K562 (cell line): ENCODE measurements at regions not wholly inside any gene's neighbourhood (a gene's known extent, or its start where the extent isn't known, plus 50 kb on each side); places are given as distances from the start of the nearest gene placed in this dataset.
A peak's percentile ranks its signal among the peaks of the same experiment; 100 is the strongest.

Experiments
- ATAC-seq: fragments of 200-7000 bp; cut with Tn5 transposase; 3 replicates; pipeline ENCODE4 v1.9.1; 2020; ENCODE audit warnings: moderate library complexity
- BruUV-seq: library from RNA; stranded (reverse); fragments of 400-500 nt; replicated peaks from 2 replicates; lab custom pipeline; 2021; lab: Mats Ljungman, UMichigan
- CTCF ChIA-PET: fragments of 300-600 bp; formaldehyde crosslinking; extraction: SDS; loops from one replicate; lab custom pipeline; 2021; ENCODE audit warnings: low intra/inter-chr PET ratio; lab: Yijun Ruan, JAX
- POLR2A ChIA-PET: fragments of 300-600, 350-650 bp; sonication (Branson Sonifier 250); formaldehyde crosslinking; extraction: SDS; loops from one replicate; lab custom pipeline; 2021; ENCODE audit warnings: antibody characterized with exemption, inconsistent platforms; lab: Yijun Ruan, JAX
- DNase-seq, 4 experiments: peaks; one replicate each; pipeline versions ENCODE4 v3.0.0 to v3.0.0-alpha.2; 2011 to 2018; ENCODE audit warnings: low spot score in 3 of 4, mixed read lengths in 3 of 4; ENCODE audit errors: extremely low read depth in 1 of 4
- FAIRE-seq: peaks from 2 replicates; lab custom pipeline; 2011; peaks lifted over from hg19 to GRCh38; lab: Jason Lieb, UNC
- H2AFZ ChIP-seq: 2 replicates; pipeline ENCODE4 v1.6.0; 2011; ENCODE audit warnings: low read depth, low read length, control low read depth, inconsistent platforms
- H3K27ac ChIP-seq: fragments of 200-600 bp; 3 replicates; pipeline ENCODE4 v1.8.0; 2011; ENCODE audit warnings: low read depth, mild to moderate bottlenecking, control low read depth, inconsistent platforms, low read length, moderate library complexity, mixed read lengths; ENCODE audit errors: extremely low read depth
- H3K27me3 ChIP-seq, 2 experiments: fragments of 300-600 bp in 1 of 2; 2 replicates in 1 of 2; 3 replicates in 1 of 2; pipeline versions ENCODE4 v1.6.0 to v1.8.0; 2011; ENCODE audit warnings: inconsistent platforms in 2 of 2, low read length in 2 of 2, mild to moderate bottlenecking in 1 of 2, mixed read lengths in 1 of 2, moderate library complexity in 1 of 2; ENCODE audit not compliant: control insufficient read depth in 2 of 2, insufficient read depth in 2 of 2
- H3K36me3 ChIP-seq: fragments of 300-600 bp; 3 replicates; pipeline ENCODE4 v1.8.0; 2011; ENCODE audit warnings: mild to moderate bottlenecking, low read length, inconsistent platforms; ENCODE audit not compliant: control insufficient read depth, insufficient read depth
- H3K4me1 ChIP-seq, 2 experiments: fragments of 200-600 bp in 1 of 2; replicated peaks in 1 of 2; 2 replicates in 1 of 2; 3 replicates in 1 of 2; pipeline versions ENCODE4 v1.5.1 to v1.8.0; 2011; ENCODE audit warnings: inconsistent platforms in 2 of 2, low read length in 2 of 2, mild to moderate bottlenecking in 1 of 2, mixed read lengths in 1 of 2, moderate library complexity in 1 of 2; ENCODE audit not compliant: control insufficient read depth in 2 of 2, insufficient read depth in 2 of 2
- H3K4me2 ChIP-seq: 2 replicates; pipeline ENCODE4 v1.6.1; 2011; ENCODE audit warnings: low read length, control low read depth, inconsistent platforms, mixed read lengths; ENCODE audit not compliant: insufficient read depth
- H3K4me3 ChIP-seq: fragments of 200-600 bp; sonication (generic), shearing (Covaris generic); 2 replicates; pipeline ENCODE4 v1.5.1; 2016; ENCODE audit warnings: control low read depth, inconsistent platforms
- H3K79me2 ChIP-seq: fragments of 200-600 bp; 3 replicates; pipeline ENCODE4 v1.8.0; 2011; ENCODE audit warnings: low read length, inconsistent platforms; ENCODE audit not compliant: control insufficient read depth, insufficient read depth
- H3K9ac ChIP-seq, 2 experiments: 2 replicates each; pipeline versions ENCODE4 v1.6.0 to v1.6.1; 2011; ENCODE audit warnings: low read depth in 2 of 2, low read length in 2 of 2, control low read depth in 1 of 2, inconsistent platforms in 1 of 2, mild to moderate bottlenecking in 1 of 2, mixed read lengths in 1 of 2; ENCODE audit not compliant: insufficient read depth in 1 of 2
- H3K9me1 ChIP-seq: one replicate; pipeline ENCODE4 v1.6.0; 2011; ENCODE audit warnings: inconsistent platforms, mild to moderate bottlenecking, low read length, moderate library complexity; ENCODE audit not compliant: control insufficient read depth, insufficient read depth
- H3K9me3 ChIP-seq: replicated peaks from 2 replicates; pipeline ENCODE4 v1.5.1; 2011; ENCODE audit warnings: low read depth, low read length, inconsistent platforms; ENCODE audit not compliant: control insufficient read depth, insufficient read depth
- H4K20me1 ChIP-seq: replicated peaks from 2 replicates; pipeline ENCODE4 v1.6.1; 2011; ENCODE audit warnings: low read length, inconsistent platforms, mixed read lengths; ENCODE audit not compliant: control insufficient read depth, insufficient read depth
- ARID2 ChIP-seq: fragments of 450-650 bp; IDR thresholded peaks from 2 replicates; pipeline ENCODE4 v1.6.1; 2017; ENCODE audit warnings: antibody characterized with exemption, mild to moderate bottlenecking
- DACH1 ChIP-seq: fragments of 450-650 bp; IDR thresholded peaks from 2 replicates; pipeline ENCODE4 v1.6.1; 2018; ENCODE audit not compliant: partially characterized antibody
- EGR1 ChIP-seq: fragments of 450-650 bp; conservative IDR thresholded peaks from 2 replicates; pipeline ENCODE4 v1.6.1; 2017; ENCODE audit warnings: mild to moderate bottlenecking
- EHMT2 ChIP-seq: fragments of 450-650 bp; IDR thresholded peaks from 2 replicates; pipeline ENCODE4 v1.6.1; 2018; ENCODE audit warnings: antibody characterized with exemption
- ELF4 ChIP-seq: fragments of 450-650 bp; formaldehyde crosslinking; IDR thresholded peaks from 2 replicates; pipeline ENCODE4 v1.4.0; 2022; ENCODE audit warnings: missing genetic modification characterization
- HMG20B ChIP-seq: fragments of 250-450 bp; sonication (Bioruptor Pico); IDR thresholded peaks from 2 replicates; pipeline ENCODE4 v1.5.0; 2021; ENCODE audit warnings: mild to moderate bottlenecking
- JUND ChIP-seq, 2 experiments: IDR thresholded peaks; 2 replicates in 1 of 2; 3 replicates in 1 of 2; pipeline ENCODE4 v1.6.1; 2011; ENCODE audit warnings: borderline replicate concordance in 2 of 2, low read depth in 2 of 2, low read length in 2 of 2, improper control_type of control experiment in 1 of 2, missing biosample characterization in 1 of 2, missing genetic modification characterization in 1 of 2, missing genetic modification reagents in 1 of 2
- KDM1A ChIP-seq, 2 experiments: fragments of 450-650 bp; IDR thresholded peaks; 2 replicates each; pipeline ENCODE4 v1.6.1; 2016; ENCODE audit warnings: mild to moderate bottlenecking in 2 of 2
- NBN ChIP-seq: fragments of 450-650 bp; IDR thresholded peaks from 2 replicates; pipeline ENCODE4 v1.6.1; 2016; ENCODE audit warnings: low read depth, mild to moderate bottlenecking
- NONO ChIP-seq, 2 experiments: fragments of 200-400 bp in 1 of 2; fragments of 450-650 bp in 1 of 2; formaldehyde crosslinking in 1 of 2; IDR thresholded peaks; 2 replicates each; pipeline ENCODE4 v1.6.1; 2017; ENCODE audit warnings: low read depth in 2 of 2, mild to moderate bottlenecking in 2 of 2, moderate library complexity in 2 of 2, low read length in 1 of 2
- PPARD ChIP-seq: fragments of 250-450 bp; sonication (Bioruptor Pico); IDR thresholded peaks from 2 replicates; pipeline ENCODE4 v1.8.0; 2022; ENCODE audit warnings: inconsistent platforms, mild to moderate bottlenecking, moderate library complexity
- RFX7 ChIP-seq: fragments of 250-450 bp; sonication (Bioruptor Pico); IDR thresholded peaks from 2 replicates; pipeline ENCODE4 v1.5.1; 2021; ENCODE audit warnings: mild to moderate bottlenecking
- RHOXF2B ChIP-seq: fragments of 250-450 bp; sonication (Bioruptor Pico); conservative IDR thresholded peaks from 2 replicates; pipeline ENCODE4 v1.5.1; 2021
- SMAD4 ChIP-seq: fragments of 250-450 bp; sonication (Bioruptor Pico); conservative IDR thresholded peaks from 2 replicates; pipeline ENCODE4 v1.8.0; 2021; ENCODE audit warnings: inconsistent platforms, mild to moderate bottlenecking, moderate library complexity
- SMARCA5 ChIP-seq: fragments of 450-650 bp; IDR thresholded peaks from 2 replicates; pipeline ENCODE4 v1.6.1; 2016
- SRF ChIP-seq, 2 experiments: fragments of 250-450, 450-650 bp in 1 of 2; sonication (Bioruptor Pico) in 1 of 2; sonication (generic) in 1 of 2; formaldehyde crosslinking; IDR thresholded peaks; 2 replicates each; pipeline versions ENCODE4 v1.5.0 to v1.5.1; 2020 to 2022; ENCODE audit warnings: mild to moderate bottlenecking in 1 of 2, missing genetic modification reagents in 1 of 2
- TFAM ChIP-seq: fragments of 250-450 bp; sonication (Bioruptor Pico); conservative IDR thresholded peaks from 2 replicates; pipeline ENCODE4 v1.5.0; 2021; ENCODE audit warnings: mild to moderate bottlenecking, moderate library complexity
- ZBTB2 ChIP-seq: fragments of 450-650 bp; IDR thresholded peaks from 2 replicates; pipeline ENCODE4 v1.6.1; 2016; ENCODE audit warnings: antibody characterized with exemption
- ZKSCAN1 ChIP-seq: fragments of 150-350 bp; IDR thresholded peaks from 2 replicates; pipeline ENCODE4 v1.6.1; 2016; ENCODE audit warnings: low read depth, low read length
- ZNF263 ChIP-seq: sonication (generic); formaldehyde crosslinking; IDR thresholded peaks from 2 replicates; pipeline ENCODE4 v1.8.0; 2022; ENCODE audit warnings: mild to moderate bottlenecking, missing genetic modification reagents, borderline replicate concordance
- ZNF277 ChIP-seq: fragments of 250-450 bp; sonication (Bioruptor Pico); IDR thresholded peaks from 2 replicates; pipeline ENCODE4 v1.8.0; 2022; ENCODE audit warnings: inconsistent platforms, mild to moderate bottlenecking, moderate library complexity, borderline replicate concordance
- ZNF551 ChIP-seq: fragments of 250-450 bp; sonication (Bioruptor Pico); IDR thresholded peaks from 2 replicates; pipeline ENCODE4 v1.5.0; 2021; ENCODE audit warnings: mild to moderate bottlenecking, moderate library complexity
- WGBS: fragments of 100-300 bp; shearing (Covaris generic); methylation state at CpG from one replicate; pipeline ENCODE4 v1.1.6; 2016; ENCODE audit warnings: low coverage, mixed read lengths; ENCODE audit not compliant: insufficient coverage; ENCODE audit errors: missing lambda C conversion rate; 5-methylcytosine and 5-hydroxymethylcytosine counted together
- in situ Hi-C: fragments of 300-500 bp; cut with MboI; formaldehyde crosslinking; loops from 4 replicates; pipeline ENCODE4 v1.15.0; 2018; ENCODE audit warnings: inconsistent platforms, mixed read lengths
- intact Hi-C: fragments of 100-400 bp; cut with micrococcal nuclease; formaldehyde crosslinking; loops from 2 replicates; pipeline ENCODE4 v1.14.2; 2022

- TF ChIP-seq HMG20B (CRISPR knock-in tag): no peak
- no peak for TF ChIP-seq ZNF551 (CRISPR knock-in tag)
- TF ChIP-seq RHOXF2B: no peak
- no peak for TF ChIP-seq ZKSCAN1
Observed at GRCh38 chr6:90414352-90414751, 117.7 kb upstream of the BACH2 start (continued).

DNA sequence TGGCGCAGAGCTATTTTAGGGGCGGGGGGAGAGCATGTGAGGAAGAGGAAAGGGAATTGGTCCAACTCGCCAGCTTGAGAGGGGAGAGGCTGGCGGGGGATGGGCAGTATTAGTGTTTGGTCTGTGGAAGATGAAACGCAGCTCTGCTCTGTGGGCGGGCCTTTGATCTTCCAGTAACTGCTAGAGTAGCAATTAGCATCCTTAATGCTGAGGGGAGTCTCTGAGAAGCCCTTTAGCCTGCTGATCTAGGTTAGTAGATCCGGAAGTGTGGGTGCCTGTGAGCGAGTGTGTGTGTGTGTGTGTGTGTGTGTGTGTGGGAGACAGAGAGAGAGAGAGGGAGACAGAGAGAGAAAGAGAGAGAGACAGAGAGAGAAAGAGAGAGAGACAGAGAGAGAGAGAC lies 117.2 kb upstream of the BACH2 start:
- H3K4me3 ChIP-seq: no peak overlapping the region
- peak; percentile 48; the same call in 1 of the 2 replicates for TF ChIP-seq NBN
- TF ChIP-seq PPARD (CRISPR knock-in tag): no peak
- TF ChIP-seq RFX7 (CRISPR knock-in tag): no peak
- no peak for TF ChIP-seq ZNF277 (CRISPR knock-in tag)
- no peak for TF ChIP-seq ZBTB2
- TF ChIP-seq SMAD4 (CRISPR knock-in tag): no peak
- no peak for TF ChIP-seq ZNF263 (CRISPR knock-in tag)
- no peak for TF ChIP-seq JUND (IDR thresholded peaks at IDR 0.05; ENCODE audit: borderline replicate concordance, low read depth, low read length)
- TF ChIP-seq JUND (tag; IDR thresholded peaks at IDR 0.05; ENCODE audit: borderline replicate concordance, low read depth, low read length): no peak
- 0 out of 2 replicates have a peak, but pooled peaks have one; percentile 12 for TF ChIP-seq EHMT2
- peak; percentile 77 for TF ChIP-seq EGR1
- TF ChIP-seq ELF4: no peak
- TF ChIP-seq SMARCA5: peak; percentile 25; the same call in 1 of the 2 replicates
- peak; percentile 24 to 28; a peak in 1 of 4 replicates for TF ChIP-seq KDM1A (IDR thresholded peaks at IDR 0.05)
- TF ChIP-seq TFAM (CRISPR knock-in tag): no peak
- TF ChIP-seq NONO (IDR thresholded peaks at IDR 0.05; ENCODE audit: low read depth in 2 of 2, low read length in 1 of 2): no peak
- TF ChIP-seq ARID2: 0 out of 2 replicates have a peak, but pooled peaks have one; percentile 11
- TF ChIP-seq DACH1: peak; percentile 22
- no peak for TF ChIP-seq SRF (CRISPR knock-in tag; IDR thresholded peaks at IDR 0.05)

More for the DNA sequence above, 117.2 kb upstream of the BACH2 start:
- no peak overlapping the region for H3K27ac ChIP-seq
- peaks cover 0 to 14% of the 10 kb centered on the region in 2 experiments for H3K4me1 ChIP-seq
- ATAC-seq (peak; percentile 52), FAIRE-seq (no peak), DNase-seq (peak in 3 of 4 experiments; percentile 30 to 59 (median 39))
- no peaks in the 10 kb centered on the region for H3K36me3 ChIP-seq
- no peaks in the 10 kb centered on the region for H3K9me3 ChIP-seq
- ChIA-PET CTCF (no interaction called here), POLR2A (interaction anchor here (0.8 to 1.2 kb wide), 3 partner anchors 8 to 27 kb away, joined by 3 to 4 read pairs (median 3); no protein-coding TSS in a partner anchor)
- intact Hi-C loops (no loop called here), in situ Hi-C loops (no loop called here)
- H3K9me1 ChIP-seq: no peaks in the 10 kb centered on the region
- WGBS: 35% methylated on average over 5 of the region's 8 CpGs
- H2AFZ ChIP-seq: peak overlapping the region; percentile 62; the same call in 1 of the 2 replicates
- no peaks in the 10 kb centered on the region for H4K20me1 ChIP-seq
- H3K4me2 ChIP-seq: no peak overlapping the region
- no TSS peak for BruUV-seq
- H3K27me3 ChIP-seq: no peaks in the 10 kb centered on the region
- H3K9ac ChIP-seq: no peak overlapping the region; a peak in 1 of 4 replicates
- H3K79me2 ChIP-seq: no peaks in the 10 kb centered on the region
